Loucy (cell line): ENCODE measurements at regions not wholly inside any gene's neighbourhood (a gene's known extent, or its start where the extent isn't known, plus 50 kb on each side); places are given as distances from the start of the nearest gene placed in this dataset.

Experiments used
- CTCF ChIP-seq: fragments of 200-600 bp; sonication (generic); conservative IDR thresholded peaks from 2 replicates; pipeline ENCODE4 v1.5.1; 2014; ENCODE audit warnings: mild to moderate bottlenecking, antibody characterized with exemption, low read length
- EZH2phosphoT487 ChIP-seq: fragments of 200-600 bp; IDR thresholded peaks from 2 replicates; pipeline ENCODE4 v1.6.1; 2018; ENCODE audit warnings: antibody characterized with exemption, mild to moderate bottlenecking, moderate library complexity, borderline replicate concordance

GRCh38 chr1:232194424-232194823 is 435.5 kb downstream of the SIPA1L2 start:
- TF ChIP-seq CTCF (no peak), EZH2phosphoT487 (no peak)
